ENCODE measurements at regions not wholly inside any gene's neighbourhood (a gene's known extent, or its start where the extent isn't known, plus 50 kb on each side); places are given as distances from the start of the nearest gene placed in this dataset.

GRCh38 chr1:213414911-213415310, 363.9 kb downstream of the RPS6KC1 start:
- CTCF ChIA-PET = no interaction called here
- Histone ChIP-seq H4K20me1 (ENCODE audit: insufficient read depth) (no peaks in the 10 kb centered on the region), H3K79me2 (ENCODE audit: insufficient read depth) (no peaks in the 10 kb centered on the region), H3K4me3 (ENCODE audit: low read depth in 2 of 2, low read length in 1 of 2) (no peak overlapping the region), H3K27ac (ENCODE audit: low read depth in 2 of 2, low read length in 1 of 2) (no peak overlapping the region), H3K4me1 (ENCODE audit: control insufficient read depth in 1 of 2, insufficient read depth in 2 of 2, low read depth in 1 of 2, low read length in 1 of 2) (no peaks in the 10 kb centered on the region), H3K9ac (no peak overlapping the region), H3K4me2 (no peak overlapping the region), H3K9me2 (no peaks in the 10 kb centered on the region), H2AFZ (ENCODE audit: low read depth) (no peak overlapping the region), H3F3A (replicated peaks; ENCODE audit: insufficient read depth) (no peaks in the 10 kb centered on the region), H3K27me3 (ENCODE audit: insufficient read depth) (no peaks in the 10 kb centered on the region), H3K9me3 (no peaks in the 10 kb centered on the region), H3K36me3 (replicated peaks in 1 of 2; ENCODE audit: control insufficient read depth in 1 of 2, insufficient read depth in 2 of 2, low read length in 1 of 2) (no peaks in the 10 kb centered on the region)
- POLR2A ChIA-PET = no interaction called here
- no peak for DNase-seq
- TF ChIP-seq SIN3A (IDR thresholded peaks at IDR 0.05; ENCODE audit: borderline replicate concordance, low read depth, low read length) (no peak), RXRA (IDR thresholded peaks at IDR 0.05; ENCODE audit: borderline replicate concordance, low read depth) (no peak), TCF12 (IDR thresholded peaks at IDR 0.05) (no peak), TEAD4 (IDR thresholded peaks at IDR 0.05; ENCODE audit: borderline replicate concordance, insufficient read depth) (no peak), ZBTB33 (IDR thresholded peaks at IDR 0.05; ENCODE audit: borderline replicate concordance, low read depth) (no peak), ELF1 (IDR thresholded peaks at IDR 0.05) (no peak), GATA2 (CRISPR knock-in tag; IDR thresholded peaks at IDR 0.05) (no peak), YY1 (IDR thresholded peaks at IDR 0.05; ENCODE audit: low read depth) (no peak), RAD21 (IDR thresholded peaks at IDR 0.05; ENCODE audit: low read length) (no peak), RFX5 (IDR thresholded peaks at IDR 0.05; ENCODE audit: low read length) (no peak), CHD2 (IDR thresholded peaks at IDR 0.05; ENCODE audit: low read length, partially characterized antibody) (no peak), POLR2AphosphoS5 (IDR thresholded peaks at IDR 0.05; ENCODE audit: low read depth, low read length) (no peak)
- TF ChIP-seq, protein P1, sequence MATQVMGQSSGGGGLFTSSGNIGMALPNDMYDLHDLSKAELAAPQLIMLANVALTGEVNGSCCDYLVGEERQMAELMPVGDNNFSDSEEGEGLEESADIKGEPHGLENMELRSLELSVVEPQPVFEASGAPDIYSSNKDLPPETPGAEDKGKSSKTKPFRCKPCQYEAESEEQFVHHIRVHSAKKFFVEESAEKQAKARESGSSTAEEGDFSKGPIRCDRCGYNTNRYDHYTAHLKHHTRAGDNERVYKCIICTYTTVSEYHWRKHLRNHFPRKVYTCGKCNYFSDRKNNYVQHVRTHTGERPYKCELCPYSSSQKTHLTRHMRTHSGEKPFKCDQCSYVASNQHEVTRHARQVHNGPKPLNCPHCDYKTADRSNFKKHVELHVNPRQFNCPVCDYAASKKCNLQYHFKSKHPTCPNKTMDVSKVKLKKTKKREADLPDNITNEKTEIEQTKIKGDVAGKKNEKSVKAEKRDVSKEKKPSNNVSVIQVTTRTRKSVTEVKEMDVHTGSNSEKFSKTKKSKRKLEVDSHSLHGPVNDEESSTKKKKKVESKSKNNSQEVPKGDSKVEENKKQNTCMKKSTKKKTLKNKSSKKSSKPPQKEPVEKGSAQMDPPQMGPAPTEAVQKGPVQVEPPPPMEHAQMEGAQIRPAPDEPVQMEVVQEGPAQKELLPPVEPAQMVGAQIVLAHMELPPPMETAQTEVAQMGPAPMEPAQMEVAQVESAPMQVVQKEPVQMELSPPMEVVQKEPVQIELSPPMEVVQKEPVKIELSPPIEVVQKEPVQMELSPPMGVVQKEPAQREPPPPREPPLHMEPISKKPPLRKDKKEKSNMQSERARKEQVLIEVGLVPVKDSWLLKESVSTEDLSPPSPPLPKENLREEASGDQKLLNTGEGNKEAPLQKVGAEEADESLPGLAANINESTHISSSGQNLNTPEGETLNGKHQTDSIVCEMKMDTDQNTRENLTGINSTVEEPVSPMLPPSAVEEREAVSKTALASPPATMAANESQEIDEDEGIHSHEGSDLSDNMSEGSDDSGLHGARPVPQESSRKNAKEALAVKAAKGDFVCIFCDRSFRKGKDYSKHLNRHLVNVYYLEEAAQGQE (IDR thresholded peaks at IDR 0.05; ENCODE audit: low read depth, low read length) = no peak
- TF ChIP-seq, protein P2, sequence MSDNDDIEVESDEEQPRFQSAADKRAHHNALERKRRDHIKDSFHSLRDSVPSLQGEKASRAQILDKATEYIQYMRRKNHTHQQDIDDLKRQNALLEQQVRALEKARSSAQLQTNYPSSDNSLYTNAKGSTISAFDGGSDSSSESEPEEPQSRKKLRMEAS (IDR thresholded peaks at IDR 0.05; ENCODE audit: low read depth) = no peak
- TF ChIP-seq, protein P3, sequence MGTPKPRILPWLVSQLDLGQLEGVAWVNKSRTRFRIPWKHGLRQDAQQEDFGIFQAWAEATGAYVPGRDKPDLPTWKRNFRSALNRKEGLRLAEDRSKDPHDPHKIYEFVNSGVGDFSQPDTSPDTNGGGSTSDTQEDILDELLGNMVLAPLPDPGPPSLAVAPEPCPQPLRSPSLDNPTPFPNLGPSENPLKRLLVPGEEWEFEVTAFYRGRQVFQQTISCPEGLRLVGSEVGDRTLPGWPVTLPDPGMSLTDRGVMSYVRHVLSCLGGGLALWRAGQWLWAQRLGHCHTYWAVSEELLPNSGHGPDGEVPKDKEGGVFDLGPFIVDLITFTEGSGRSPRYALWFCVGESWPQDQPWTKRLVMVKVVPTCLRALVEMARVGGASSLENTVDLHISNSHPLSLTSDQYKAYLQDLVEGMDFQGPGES (IDR thresholded peaks at IDR 0.05; ENCODE audit: low read depth, low read length) = no peak
- TF ChIP-seq, protein P4, sequence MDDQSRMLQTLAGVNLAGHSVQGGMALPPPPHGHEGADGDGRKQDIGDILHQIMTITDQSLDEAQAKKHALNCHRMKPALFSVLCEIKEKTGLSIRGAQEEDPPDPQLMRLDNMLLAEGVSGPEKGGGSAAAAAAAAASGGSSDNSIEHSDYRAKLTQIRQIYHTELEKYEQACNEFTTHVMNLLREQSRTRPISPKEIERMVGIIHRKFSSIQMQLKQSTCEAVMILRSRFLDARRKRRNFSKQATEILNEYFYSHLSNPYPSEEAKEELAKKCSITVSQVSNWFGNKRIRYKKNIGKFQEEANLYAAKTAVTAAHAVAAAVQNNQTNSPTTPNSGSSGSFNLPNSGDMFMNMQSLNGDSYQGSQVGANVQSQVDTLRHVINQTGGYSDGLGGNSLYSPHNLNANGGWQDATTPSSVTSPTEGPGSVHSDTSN (IDR thresholded peaks at IDR 0.05) = no peak
- WGBS (ENCODE audit: low lambda C conversion rate) = 37% methylated on average over 2 of the region's 2 CpGs

Data from SK-N-SH (cell line).